Lower lobe of right lung (tissue), 2 donors: ENCODE measurements at regions not wholly inside any gene's neighbourhood (a gene's known extent, or its start where the extent isn't known, plus 50 kb on each side); places are given as distances from the start of the nearest gene placed in this dataset.

Experiments
- ATAC-seq, 2 donors: fragments of 200-7000 bp; cut with Tn5 transposase; one replicate each; pipeline ENCODE4 v1.9.1; 2020 to 2022; ENCODE audit warnings: mild to moderate bottlenecking in 2 of 2, moderate library complexity in 2 of 2
- DNase-seq: peaks from one replicate; pipeline ENCODE4 v3.0.0-alpha.2; 2020
- H3K27ac ChIP-seq: fragments of 200-600 bp; one replicate; pipeline ENCODE4 v1.8.0; 2022
- H3K27me3 ChIP-seq: fragments of 200-600 bp; one replicate; pipeline ENCODE4 v1.8.0; 2022; ENCODE audit warnings: low read depth
- H3K36me3 ChIP-seq: fragments of 200-600 bp; one replicate; pipeline ENCODE4 v1.8.0; 2022; ENCODE audit warnings: mild to moderate bottlenecking
- H3K4me1 ChIP-seq: fragments of 200-600 bp; one replicate; pipeline ENCODE4 v1.8.0; 2022
- H3K4me3 ChIP-seq: fragments of 200-600 bp; one replicate; pipeline ENCODE4 v1.8.0; 2022; ENCODE audit warnings: mild to moderate bottlenecking
- H3K9me3 ChIP-seq: fragments of 200-600 bp; one replicate; pipeline ENCODE4 v1.8.0; 2022
- intact Hi-C: fragments of 100-400 bp; cut with DNase I; formaldehyde crosslinking; loops from one replicate; pipeline ENCODE4 v1.11.0; 2022
- TF ChIP-seq, protein P1 (sequence below): fragments of 200-600 bp; IDR thresholded peaks from one replicate; pipeline ENCODE4 v1.8.0; 2022; ENCODE audit warnings: antibody characterized with exemption, mild to moderate bottlenecking
- donor health status: DM: no; HTN: yes; CAD: no; lungs with severe emphysema.

- Histone ChIP-seq H3K4me1 (no peaks in the 10 kb centered on the region), H3K27ac (no peak overlapping the region), H3K4me3 (no peak overlapping the region), H3K27me3 (no peaks in the 10 kb centered on the region), H3K9me3 (peaks cover 11% of the 10 kb centered on the region), H3K36me3 (no peaks in the 10 kb centered on the region)
- ATAC-seq = no peak
- no peak for DNase-seq
- intact Hi-C loops = no loop called here
- TF ChIP-seq, protein P1, sequence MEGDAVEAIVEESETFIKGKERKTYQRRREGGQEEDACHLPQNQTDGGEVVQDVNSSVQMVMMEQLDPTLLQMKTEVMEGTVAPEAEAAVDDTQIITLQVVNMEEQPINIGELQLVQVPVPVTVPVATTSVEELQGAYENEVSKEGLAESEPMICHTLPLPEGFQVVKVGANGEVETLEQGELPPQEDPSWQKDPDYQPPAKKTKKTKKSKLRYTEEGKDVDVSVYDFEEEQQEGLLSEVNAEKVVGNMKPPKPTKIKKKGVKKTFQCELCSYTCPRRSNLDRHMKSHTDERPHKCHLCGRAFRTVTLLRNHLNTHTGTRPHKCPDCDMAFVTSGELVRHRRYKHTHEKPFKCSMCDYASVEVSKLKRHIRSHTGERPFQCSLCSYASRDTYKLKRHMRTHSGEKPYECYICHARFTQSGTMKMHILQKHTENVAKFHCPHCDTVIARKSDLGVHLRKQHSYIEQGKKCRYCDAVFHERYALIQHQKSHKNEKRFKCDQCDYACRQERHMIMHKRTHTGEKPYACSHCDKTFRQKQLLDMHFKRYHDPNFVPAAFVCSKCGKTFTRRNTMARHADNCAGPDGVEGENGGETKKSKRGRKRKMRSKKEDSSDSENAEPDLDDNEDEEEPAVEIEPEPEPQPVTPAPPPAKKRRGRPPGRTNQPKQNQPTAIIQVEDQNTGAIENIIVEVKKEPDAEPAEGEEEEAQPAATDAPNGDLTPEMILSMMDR = no peak
Measured at GRCh38 chr5:166810721-166811120, 1480.7 kb upstream of the WWC1 start.

- no peak overlapping the region for H3K27ac ChIP-seq
- no peaks in the 10 kb centered on the region for H3K4me1 ChIP-seq
- ATAC-seq = no peak
- no peaks in the 10 kb centered on the region for H3K9me3 ChIP-seq
- no peaks in the 10 kb centered on the region for H3K27me3 ChIP-seq
- DNase-seq = no peak
- no peak overlapping the region for H3K4me3 ChIP-seq
- intact Hi-C loops = no loop called here
- TF ChIP-seq, protein P1 = no peak
- no peaks in the 10 kb centered on the region for H3K36me3 ChIP-seq
Measured at GRCh38 chr5:166823360-166823759, 1468.1 kb upstream of the WWC1 start.

DNA sequence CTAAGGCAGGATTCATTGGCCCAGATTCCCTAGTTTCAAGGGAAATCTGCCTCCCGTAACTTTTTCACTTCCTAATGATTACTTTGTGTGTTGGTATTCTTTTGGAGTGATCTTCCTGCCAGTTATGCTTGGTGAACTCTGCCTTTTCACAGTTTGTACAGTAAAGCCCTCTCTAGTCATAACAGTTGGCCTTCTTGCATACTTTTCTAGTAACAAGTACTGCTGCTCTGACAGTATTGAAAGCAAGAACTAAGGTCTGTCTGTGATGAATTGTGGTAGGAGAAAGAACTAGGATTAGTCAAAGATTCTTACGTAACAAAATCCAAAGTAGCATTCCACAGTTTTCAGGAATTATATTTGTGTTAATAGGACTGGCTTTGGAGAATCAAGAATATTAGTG is 1457.2 kb upstream of the WWC1 start:
- Histone ChIP-seq H3K9me3 (no peaks in the 10 kb centered on the region), H3K36me3 (no peaks in the 10 kb centered on the region), H3K27ac (no peak overlapping the region), H3K4me3 (no peak overlapping the region), H3K27me3 (no peaks in the 10 kb centered on the region), H3K4me1 (no peaks in the 10 kb centered on the region)
- ATAC-seq (no peak), DNase-seq (no peak)
- intact Hi-C loops = no loop called here
- TF ChIP-seq, protein P1 = no peak

- no peak for DNase-seq
Measured at GRCh38 chr5:166845044-166845443, 1446.4 kb upstream of the WWC1 start.

GRCh38 chr5:166856791-166857190 is 1434.7 kb upstream of the WWC1 start:
- Histone ChIP-seq H3K9me3 (no peaks in the 10 kb centered on the region), H3K27me3 (no peaks in the 10 kb centered on the region), H3K36me3 (no peaks in the 10 kb centered on the region), H3K4me3 (no peak overlapping the region), H3K27ac (no peak overlapping the region), H3K4me1 (no peaks in the 10 kb centered on the region)
- ATAC-seq (no peak), DNase-seq (no peak)
- TF ChIP-seq, protein P1 = no peak
- intact Hi-C loops = no loop called here

More at GRCh38 chr5:166845044-166845443, 1446.4 kb upstream of the WWC1 start:
- Histone ChIP-seq H3K27me3 (no peaks in the 10 kb centered on the region), H3K4me1 (no peaks in the 10 kb centered on the region), H3K36me3 (no peaks in the 10 kb centered on the region), H3K9me3 (no peaks in the 10 kb centered on the region), H3K27ac (no peak overlapping the region), H3K4me3 (no peak overlapping the region)
- TF ChIP-seq, protein P1 = no peak
- no peak for ATAC-seq
- intact Hi-C loops = no loop called here

DNA sequence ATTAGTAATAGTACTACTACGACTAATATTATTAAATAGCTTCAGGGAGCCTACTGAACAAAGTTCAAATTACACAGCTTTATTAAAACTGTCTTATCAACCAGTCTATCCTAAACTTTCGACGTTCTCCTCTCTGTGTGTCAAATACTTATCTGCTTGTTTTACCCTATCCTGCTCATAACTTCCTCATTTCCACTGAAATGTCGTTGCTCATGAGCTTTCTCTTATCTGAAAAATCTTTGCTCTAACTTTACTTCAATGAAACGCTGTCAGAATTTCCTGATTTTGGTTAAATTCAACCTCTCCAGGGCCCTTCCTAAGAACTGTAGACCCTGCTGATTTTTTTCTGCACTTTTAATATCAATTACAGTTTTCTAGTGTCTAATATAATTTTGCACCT is 1431.0 kb upstream of the WWC1 start:
- intact Hi-C loops = no loop called here
- H3K4me1 ChIP-seq = no peaks in the 10 kb centered on the region
- ATAC-seq (no peak), DNase-seq (no peak)
- no peak overlapping the region for H3K27ac ChIP-seq
- no peaks in the 10 kb centered on the region for H3K27me3 ChIP-seq
- H3K4me3 ChIP-seq = no peak overlapping the region
- no peaks in the 10 kb centered on the region for H3K36me3 ChIP-seq
- TF ChIP-seq, protein P1 = no peak
- no peaks in the 10 kb centered on the region for H3K9me3 ChIP-seq
